ENCODE measurements at regions not wholly inside any gene's neighbourhood (a gene's known extent, or its start where the extent isn't known, plus 50 kb on each side); places are given as distances from the start of the nearest gene placed in this dataset.

- DNase-seq (ENCODE audit: low read depth, low spot score), result no peak
Measured at GRCh38 chr21:38591218-38591537, 92.9 kb upstream of the ERG start.

GRCh38 chr21:38596264-38597042 lies 98.2 kb upstream of the ERG start:
- POLR2A ChIA-PET, result no interaction called here
- H3K27me3 ChIP-seq (ENCODE audit: control insufficient read depth, insufficient read depth, low read length), result peaks cover 15% of the 10 kb centered on the region
- H3K9me3 ChIP-seq (ENCODE audit: control insufficient read depth, insufficient read depth, low read length), result no peaks in the 10 kb centered on the region
- H3K4me3 ChIP-seq (ENCODE audit: low read depth, low read length), result no peak overlapping the region
- no peak for DNase-seq (ENCODE audit: low read depth, low spot score)
- TF ChIP-seq CTCF (IDR thresholded peaks at IDR 0.05; ENCODE audit: low read depth, low read length), result no peak
- CTCF ChIA-PET, result no interaction called here
- no peak overlapping the region for H3K27ac ChIP-seq (ENCODE audit: low read depth, low read length)

More at GRCh38 chr21:38591218-38591537, 92.9 kb upstream of the ERG start:
- H3K4me3 ChIP-seq (ENCODE audit: low read depth, low read length), result no peak overlapping the region
- ChIA-PET CTCF (no interaction called here), POLR2A (no interaction called here)
- no peaks in the 10 kb centered on the region for H3K9me3 ChIP-seq (ENCODE audit: control insufficient read depth, insufficient read depth, low read length)
- TF ChIP-seq CTCF (IDR thresholded peaks at IDR 0.05; ENCODE audit: low read depth, low read length), result no peak
- H3K27ac ChIP-seq (ENCODE audit: low read depth, low read length), result no peak overlapping the region
- peaks cover 13% of the 10 kb centered on the region for H3K27me3 ChIP-seq (ENCODE audit: control insufficient read depth, insufficient read depth, low read length)

- Histone ChIP-seq H3K27me3 (ENCODE audit: control insufficient read depth, insufficient read depth, low read length) (peaks cover 11% of the 10 kb centered on the region), H3K9me3 (ENCODE audit: control insufficient read depth, insufficient read depth, low read length) (no peaks in the 10 kb centered on the region), H3K4me3 (ENCODE audit: low read depth, low read length) (no peak overlapping the region), H3K27ac (ENCODE audit: low read depth, low read length) (no peak overlapping the region)
- no peak for DNase-seq (ENCODE audit: low read depth, low spot score)
- CTCF ChIA-PET, result no interaction called here
- no peak for TF ChIP-seq CTCF (IDR thresholded peaks at IDR 0.05; ENCODE audit: low read depth, low read length)
- POLR2A ChIA-PET, result no interaction called here
Measured at GRCh38 chr21:38597421-38597820, 99.1 kb upstream of the ERG start.

- DNase-seq (ENCODE audit: low read depth, low spot score), result no peak
- H3K27me3 ChIP-seq (ENCODE audit: control insufficient read depth, insufficient read depth, low read length), result peaks cover 10% of the 10 kb centered on the region
- H3K27ac ChIP-seq (ENCODE audit: low read depth, low read length), result no peak overlapping the region
- TF ChIP-seq CTCF (IDR thresholded peaks at IDR 0.05; ENCODE audit: low read depth, low read length), result no peak
- H3K4me3 ChIP-seq (ENCODE audit: low read depth, low read length), result no peak overlapping the region
- H3K9me3 ChIP-seq (ENCODE audit: control insufficient read depth, insufficient read depth, low read length), result no peaks in the 10 kb centered on the region
- CTCF ChIA-PET, result no interaction called here
- POLR2A ChIA-PET, result no interaction called here
Measured at GRCh38 chr21:38598413-38598812, 100.1 kb upstream of the ERG start.

- Histone ChIP-seq H3K27ac (ENCODE audit: low read depth, low read length) (no peak overlapping the region), H3K4me3 (ENCODE audit: low read depth, low read length) (no peak overlapping the region), H3K9me3 (ENCODE audit: control insufficient read depth, insufficient read depth, low read length) (no peaks in the 10 kb centered on the region), H3K27me3 (ENCODE audit: control insufficient read depth, insufficient read depth, low read length) (peaks cover 9% of the 10 kb centered on the region)
- ChIA-PET POLR2A (no interaction called here), CTCF (no interaction called here)
- DNase-seq (ENCODE audit: low read depth, low spot score), result no peak
- no peak for TF ChIP-seq CTCF (IDR thresholded peaks at IDR 0.05; ENCODE audit: low read depth, low read length)
Measured at GRCh38 chr21:38599381-38599975, 101.2 kb upstream of the ERG start.

Measured in AG04450 (cell line).